ENCODE measurements at regions not wholly inside any gene's neighbourhood (a gene's known extent, or its start where the extent isn't known, plus 50 kb on each side); places are given as distances from the start of the nearest gene placed in this dataset.

DNA sequence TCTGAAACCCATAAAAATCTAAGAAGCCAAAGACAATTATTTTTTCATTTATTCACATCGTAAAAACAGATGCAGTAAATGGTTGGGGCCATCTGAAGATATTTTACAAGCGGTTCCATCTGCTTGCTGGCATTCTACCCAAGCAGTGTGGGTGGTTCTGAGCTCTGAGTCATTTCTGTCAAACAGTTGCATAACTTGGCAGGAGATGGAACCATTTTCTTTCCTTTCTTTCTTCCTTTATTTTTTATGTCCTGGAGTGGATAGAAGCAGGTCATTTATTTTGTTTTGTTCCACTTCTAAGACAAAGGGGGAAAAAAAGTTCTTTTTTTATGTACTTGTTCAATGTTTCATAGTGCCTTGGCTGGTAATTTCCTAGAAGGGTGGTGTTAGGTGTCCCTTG is 1151.9 kb upstream of the GOT2 start:
- TF ChIP-seq, protein P1, sequence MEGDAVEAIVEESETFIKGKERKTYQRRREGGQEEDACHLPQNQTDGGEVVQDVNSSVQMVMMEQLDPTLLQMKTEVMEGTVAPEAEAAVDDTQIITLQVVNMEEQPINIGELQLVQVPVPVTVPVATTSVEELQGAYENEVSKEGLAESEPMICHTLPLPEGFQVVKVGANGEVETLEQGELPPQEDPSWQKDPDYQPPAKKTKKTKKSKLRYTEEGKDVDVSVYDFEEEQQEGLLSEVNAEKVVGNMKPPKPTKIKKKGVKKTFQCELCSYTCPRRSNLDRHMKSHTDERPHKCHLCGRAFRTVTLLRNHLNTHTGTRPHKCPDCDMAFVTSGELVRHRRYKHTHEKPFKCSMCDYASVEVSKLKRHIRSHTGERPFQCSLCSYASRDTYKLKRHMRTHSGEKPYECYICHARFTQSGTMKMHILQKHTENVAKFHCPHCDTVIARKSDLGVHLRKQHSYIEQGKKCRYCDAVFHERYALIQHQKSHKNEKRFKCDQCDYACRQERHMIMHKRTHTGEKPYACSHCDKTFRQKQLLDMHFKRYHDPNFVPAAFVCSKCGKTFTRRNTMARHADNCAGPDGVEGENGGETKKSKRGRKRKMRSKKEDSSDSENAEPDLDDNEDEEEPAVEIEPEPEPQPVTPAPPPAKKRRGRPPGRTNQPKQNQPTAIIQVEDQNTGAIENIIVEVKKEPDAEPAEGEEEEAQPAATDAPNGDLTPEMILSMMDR (IDR thresholded peaks at IDR 0.05 in 4 of 5, conservative IDR thresholded peaks at IDR 0.05 in 1 of 5) = no peak
- TF ChIP-seq POLR2A (IDR thresholded peaks at IDR 0.05) = no peak
